HepG2 (cell line): ENCODE measurements at regions not wholly inside any gene's neighbourhood (a gene's known extent, or its start where the extent isn't known, plus 50 kb on each side); places are given as distances from the start of the nearest gene placed in this dataset.
"Not testable (repeated sequence)": the region's sequence is repeated elsewhere in the genome, so short reads cannot be mapped to it uniquely, and the experiment has no call there.

Experiments
- HNRNPL ChIP-seq: fragments of 200-400 bp; formaldehyde crosslinking; IDR thresholded peaks from 2 replicates; pipeline ENCODE4 v1.6.1; 2017; ENCODE audit warnings: mild to moderate bottlenecking, low read depth, low read length
- HOXA7 ChIP-seq: sonication (generic); formaldehyde crosslinking; IDR thresholded peaks from 2 replicates; pipeline ENCODE4 v1.8.1; 2022; ENCODE audit warnings: mild to moderate bottlenecking, missing genetic modification reagents, moderate library complexity
- TBL1XR1 ChIP-seq: fragments of 150-350 bp; IDR thresholded peaks from 2 replicates; pipeline ENCODE4 v1.6.1; 2014; ENCODE audit warnings: borderline replicate concordance, low read length; ENCODE audit not compliant: partially characterized antibody
- ZKSCAN1 ChIP-seq: fragments of 150-350 bp; IDR thresholded peaks from 2 replicates; pipeline ENCODE4 v1.6.1; 2014; ENCODE audit warnings: low read length
- ZNF674 ChIP-seq: sonication (generic); formaldehyde crosslinking; IDR thresholded peaks from 2 replicates; pipeline ENCODE4 v1.5.0; 2020; ENCODE audit warnings: low read depth, mild to moderate bottlenecking, missing genetic modification reagents
- TF ChIP-seq, protein P1 (sequence below): sonication (generic); formaldehyde crosslinking; IDR thresholded peaks from 2 replicates; pipeline ENCODE4 v1.4.0; 2020; ENCODE audit warnings: missing genetic modification reagents, mild to moderate bottlenecking, borderline replicate concordance

DNA sequence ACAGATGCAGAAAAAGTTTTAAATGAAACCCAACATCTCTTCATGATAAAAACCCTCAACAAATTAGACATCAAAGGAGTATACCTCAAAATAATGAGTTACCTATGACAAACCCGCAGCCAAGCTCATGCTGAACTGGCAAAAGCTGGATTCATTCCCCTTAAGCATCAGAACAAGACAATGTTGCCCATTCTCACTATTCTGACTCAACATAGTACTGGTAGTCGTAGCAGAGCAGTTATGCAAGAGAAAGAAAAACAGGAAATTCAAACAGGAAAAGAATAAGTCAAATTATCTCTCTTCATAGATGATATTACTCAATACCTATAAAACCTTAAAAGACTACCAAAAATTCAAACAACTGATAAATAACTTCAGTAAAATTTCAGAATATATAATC lies 115.0 kb downstream of the LIMS4 start:
- TF ChIP-seq, protein P1, sequence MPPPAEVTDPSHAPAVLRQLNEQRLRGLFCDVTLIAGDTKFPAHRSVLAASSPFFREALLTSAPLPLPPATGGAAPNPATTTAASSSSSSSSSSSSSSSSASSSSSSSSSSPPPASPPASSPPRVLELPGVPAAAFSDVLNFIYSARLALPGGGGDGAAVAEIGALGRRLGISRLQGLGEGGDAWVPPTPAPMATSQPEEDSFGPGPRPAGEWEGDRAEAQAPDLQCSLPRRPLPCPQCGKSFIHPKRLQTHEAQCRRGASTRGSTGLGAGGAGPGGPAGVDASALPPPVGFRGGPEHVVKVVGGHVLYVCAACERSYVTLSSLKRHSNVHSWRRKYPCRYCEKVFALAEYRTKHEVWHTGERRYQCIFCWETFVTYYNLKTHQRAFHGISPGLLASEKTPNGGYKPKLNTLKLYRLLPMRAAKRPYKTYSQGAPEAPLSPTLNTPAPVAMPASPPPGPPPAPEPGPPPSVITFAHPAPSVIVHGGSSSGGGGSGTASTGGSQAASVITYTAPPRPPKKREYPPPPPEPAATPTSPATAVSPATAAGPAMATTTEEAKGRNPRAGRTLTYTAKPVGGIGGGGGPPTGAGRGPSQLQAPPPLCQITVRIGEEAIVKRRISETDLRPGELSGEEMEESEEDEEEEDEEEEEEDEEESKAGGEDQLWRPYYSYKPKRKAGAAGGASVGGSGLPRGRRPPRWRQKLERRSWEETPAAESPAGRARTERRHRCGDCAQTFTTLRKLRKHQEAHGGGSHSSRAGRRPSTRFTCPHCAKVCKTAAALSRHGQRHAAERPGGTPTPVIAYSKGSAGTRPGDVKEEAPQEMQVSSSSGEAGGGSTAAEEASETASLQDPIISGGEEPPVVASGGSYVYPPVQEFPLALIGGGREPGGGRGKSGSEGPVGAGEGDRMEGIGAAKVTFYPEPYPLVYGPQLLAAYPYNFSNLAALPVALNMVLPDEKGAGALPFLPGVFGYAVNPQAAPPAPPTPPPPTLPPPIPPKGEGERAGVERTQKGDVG (CRISPR knock-in tag): not testable (repeated sequence)
- not testable (repeated sequence) for TF ChIP-seq ZKSCAN1; HNRNPL; TBL1XR1; ZNF674 (CRISPR knock-in tag); HOXA7 (CRISPR knock-in tag)
